ENCODE measurements at regions not wholly inside any gene's neighbourhood (a gene's known extent, or its start where the extent isn't known, plus 50 kb on each side); places are given as distances from the start of the nearest gene placed in this dataset.

DNA sequence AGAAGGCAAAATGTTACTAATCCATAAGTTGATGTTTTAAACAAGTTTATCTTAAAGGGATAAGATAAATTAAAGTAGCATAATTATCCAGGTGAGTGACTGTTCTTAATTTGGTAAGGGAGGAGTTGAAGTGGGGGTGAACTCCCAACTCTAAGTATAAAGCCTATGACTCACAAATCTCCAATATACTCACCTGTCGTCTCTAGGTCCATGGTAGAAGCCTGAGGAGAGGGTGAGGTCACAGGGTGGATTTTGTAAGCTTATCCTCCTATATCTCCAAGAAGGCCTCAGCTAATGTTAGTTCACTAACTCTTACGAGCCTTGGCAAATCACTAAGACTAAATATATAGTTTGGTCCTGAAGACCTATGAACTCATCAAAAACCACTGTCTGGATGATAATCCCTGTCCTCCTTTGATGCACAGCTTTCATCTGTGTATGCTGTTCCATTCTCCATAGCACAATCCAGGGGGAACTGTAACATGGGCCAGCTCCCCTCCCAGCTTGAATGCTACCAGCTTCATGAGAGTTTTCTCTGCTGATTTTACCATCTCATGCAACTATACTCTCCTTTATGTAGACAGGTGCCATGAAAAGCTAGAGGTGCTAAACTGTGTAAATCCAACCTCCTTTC lies 158.7 kb downstream of the BTC start:
- ATAC-seq: no peak
- no peaks in the 10 kb centered on the region for H3K36me3 Mint-ChIP-seq
- POLR2A ChIA-PET: no interaction called here

DNA sequence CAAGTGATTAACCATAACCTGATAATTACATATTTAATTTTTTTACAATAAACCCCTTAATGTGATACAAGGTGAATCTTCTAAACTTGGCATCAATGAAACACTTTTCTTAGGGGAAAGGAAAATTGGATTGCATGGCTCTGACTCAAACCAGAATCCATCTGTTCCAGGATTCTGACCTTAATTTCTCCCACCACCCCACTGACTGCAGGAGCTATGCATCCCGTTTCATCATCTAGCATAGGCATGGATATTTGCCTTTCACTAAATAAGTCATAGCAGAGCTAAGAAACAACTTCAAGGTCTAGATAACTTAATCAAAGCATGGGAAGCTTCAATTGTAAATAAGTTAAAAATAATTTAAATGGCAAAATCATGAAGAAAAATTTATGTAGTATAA lies 156.3 kb downstream of the BTC start:
- Mint-ChIP-seq H3K27me3 (ENCODE audit: low read depth) (no peaks in the 10 kb centered on the region; the same call in 1 of the 2 replicates), H3K27ac (no peak overlapping the region), H3K9me3 (no peaks in the 10 kb centered on the region), H3K4me1 (peaks cover 7% of the 10 kb centered on the region), H3K4me3 (no peak overlapping the region), H3K36me3 (no peaks in the 10 kb centered on the region)
- DNase-seq (ENCODE audit: low spot score) (no peak), ATAC-seq (no peak)
- ChIA-PET CTCF (interaction anchor here (1.3 kb wide), 1 partner anchor 38 kb away, joined by 3 read pairs; no protein-coding TSS in a partner anchor), POLR2A (no interaction called here)
- TF ChIP-seq NFATC4 (CRISPR knock-in tag; IDR thresholded peaks at IDR 0.05) (no peak), ZNF232 (CRISPR knock-in tag; IDR thresholded peaks at IDR 0.05) (no peak), NFE2L1 (CRISPR knock-in tag; IDR thresholded peaks at IDR 0.05) (no peak), ZNF423 (CRISPR knock-in tag; IDR thresholded peaks at IDR 0.05) (no peak), ELF4 (CRISPR knock-in tag; IDR thresholded peaks at IDR 0.05; ENCODE audit: low read depth) (no peak), ETV6 (CRISPR knock-in tag; IDR thresholded peaks at IDR 0.05) (no peak), ZNF425 (CRISPR knock-in tag; conservative IDR thresholded peaks at IDR 0.05) (no peak), MXD4 (CRISPR knock-in tag; IDR thresholded peaks at IDR 0.05; ENCODE audit: borderline replicate concordance) (no peak), EMX1 (CRISPR knock-in tag; IDR thresholded peaks at IDR 0.05) (no peak), USF2 (CRISPR knock-in tag; IDR thresholded peaks at IDR 0.05) (no peak), ZNF317 (CRISPR knock-in tag; IDR thresholded peaks at IDR 0.05; ENCODE audit: borderline replicate concordance, low read depth) (no peak), CBFB (CRISPR knock-in tag; IDR thresholded peaks at IDR 0.05; ENCODE audit: low read depth) (no peak), AR (CRISPR knock-in tag; IDR thresholded peaks at IDR 0.05) (no peak), GTF2I (CRISPR knock-in tag; conservative IDR thresholded peaks at IDR 0.05) (no peak)
- TF ChIP-seq, protein P1, sequence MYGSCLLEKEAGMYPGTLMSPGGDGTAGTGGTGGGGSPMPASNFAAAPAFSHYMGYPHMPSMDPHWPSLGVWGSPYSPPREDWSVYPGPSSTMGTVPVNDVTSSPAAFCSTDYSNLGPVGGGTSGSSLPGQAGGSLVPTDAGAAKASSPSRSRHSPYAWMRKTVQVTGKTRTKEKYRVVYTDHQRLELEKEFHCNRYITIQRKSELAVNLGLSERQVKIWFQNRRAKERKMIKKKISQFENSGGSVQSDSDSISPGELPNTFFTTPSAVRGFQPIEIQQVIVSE (CRISPR knock-in tag; IDR thresholded peaks at IDR 0.05; ENCODE audit: borderline replicate concordance): no peak
- TF ChIP-seq, protein P2, sequence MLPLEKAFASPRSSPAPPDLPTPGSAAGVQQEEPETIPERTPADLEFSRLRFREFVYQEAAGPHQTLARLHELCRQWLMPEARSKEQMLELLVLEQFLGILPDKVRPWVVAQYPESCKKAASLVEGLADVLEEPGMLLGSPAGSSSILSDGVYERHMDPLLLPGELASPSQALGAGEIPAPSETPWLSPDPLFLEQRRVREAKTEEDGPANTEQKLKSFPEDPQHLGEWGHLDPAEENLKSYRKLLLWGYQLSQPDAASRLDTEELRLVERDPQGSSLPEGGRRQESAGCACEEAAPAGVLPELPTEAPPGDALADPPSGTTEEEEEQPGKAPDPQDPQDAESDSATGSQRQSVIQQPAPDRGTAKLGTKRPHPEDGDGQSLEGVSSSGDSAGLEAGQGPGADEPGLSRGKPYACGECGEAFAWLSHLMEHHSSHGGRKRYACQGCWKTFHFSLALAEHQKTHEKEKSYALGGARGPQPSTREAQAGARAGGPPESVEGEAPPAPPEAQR (CRISPR knock-in tag; IDR thresholded peaks at IDR 0.05): no peak

More for the DNA sequence above, 158.7 kb downstream of the BTC start:
- DNase-seq (ENCODE audit: low spot score): no peak
- H3K4me3 Mint-ChIP-seq: no peak overlapping the region
- TF ChIP-seq ZNF281 (CRISPR knock-in tag; IDR thresholded peaks at IDR 0.05): no peak
- CTCF ChIA-PET: no interaction called here
- H3K27me3 Mint-ChIP-seq (ENCODE audit: low read depth): no peaks in the 10 kb centered on the region; the same call in 1 of the 2 replicates
- no peaks in the 10 kb centered on the region for H3K9me3 Mint-ChIP-seq
- H3K27ac Mint-ChIP-seq: no peak overlapping the region
- H3K4me1 Mint-ChIP-seq: peaks cover 12% of the 10 kb centered on the region
